HG03039 (cell line): ENCODE measurements at regions not wholly inside any gene's neighbourhood (a gene's known extent, or its start where the extent isn't known, plus 50 kb on each side); places are given as distances from the start of the nearest gene placed in this dataset.

ENCODE experiments used
- ATAC-seq: cut with Tn5 transposase; IDR thresholded peaks from one replicate; pipeline ENCODE4 v1.9.1; 2021; ENCODE audit warnings: mild to moderate bottlenecking, moderate library complexity; ENCODE audit not compliant: unreplicated experiment

DNA sequence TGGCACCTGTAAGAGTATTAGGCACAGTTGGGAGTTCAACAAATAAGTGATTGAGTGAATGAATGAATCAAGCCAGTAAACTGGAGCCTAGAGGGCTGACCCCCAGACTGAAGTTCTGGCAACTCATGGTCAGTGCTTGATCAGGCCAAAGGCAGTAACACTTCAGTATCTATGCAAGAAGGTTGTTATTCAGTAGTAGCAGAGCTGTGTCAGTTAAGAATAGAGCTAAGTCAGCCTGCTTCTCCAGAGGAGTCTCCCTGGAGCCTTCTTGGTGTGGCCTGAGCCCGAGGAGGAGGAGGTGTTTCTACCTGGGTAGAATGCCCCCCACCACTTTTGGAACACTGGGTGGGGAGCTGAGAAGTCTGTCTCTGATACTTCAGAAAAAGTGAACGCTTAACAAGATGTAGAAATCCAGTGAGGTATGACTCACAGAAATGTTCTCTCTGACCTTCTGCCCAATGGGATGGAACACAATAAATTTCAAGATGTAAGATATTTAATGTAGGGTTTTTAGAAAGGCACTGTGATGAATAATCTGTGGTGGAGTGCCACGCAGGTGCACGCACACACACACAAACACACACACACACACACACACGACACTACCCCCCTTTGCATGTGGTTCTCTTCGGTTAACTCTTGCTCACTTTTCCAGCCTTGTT is 219.9 kb downstream of the HIPK3 start:
- ATAC-seq, result no peak

DNA sequence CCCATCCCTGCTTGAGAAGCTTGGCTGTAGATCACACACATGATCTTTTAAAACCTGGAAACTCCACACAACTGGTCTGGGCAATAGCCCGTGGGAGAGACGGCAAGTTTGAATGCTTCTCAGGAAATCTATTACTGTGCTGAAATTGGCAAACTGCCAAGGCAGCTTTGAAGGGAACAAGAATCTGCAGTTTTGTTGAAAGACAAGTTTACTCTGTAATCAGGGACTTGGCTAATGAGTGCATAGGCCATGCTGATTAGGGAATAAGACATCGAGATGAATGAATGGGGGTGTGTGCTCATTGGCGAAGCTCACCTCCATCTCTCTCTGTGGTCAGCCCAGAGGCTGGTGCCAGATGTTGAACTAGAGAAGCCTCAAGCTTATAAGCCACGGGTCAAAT is 218.8 kb downstream of the HIPK3 start:
- ATAC-seq, result no peak

DNA sequence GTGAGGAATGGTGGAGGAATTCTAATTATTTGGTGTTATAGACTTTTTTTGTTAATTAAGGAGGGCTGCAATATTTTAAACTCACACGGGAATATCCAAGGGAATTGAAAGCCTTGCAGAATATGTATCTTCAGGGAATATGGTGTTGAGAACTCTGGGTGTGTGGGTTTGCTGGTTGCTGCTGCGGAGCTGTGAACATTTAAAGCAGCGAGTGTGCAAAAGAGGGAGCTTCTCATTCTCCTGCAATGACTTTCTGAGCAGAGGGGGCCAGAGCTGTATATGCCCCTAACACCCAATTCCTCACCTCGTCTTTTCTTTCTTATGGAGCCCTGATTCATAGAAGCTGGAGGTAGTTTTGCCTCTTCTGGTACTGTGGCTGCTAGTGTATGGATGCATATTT is 217.7 kb downstream of the HIPK3 start:
- no peak for ATAC-seq

DNA sequence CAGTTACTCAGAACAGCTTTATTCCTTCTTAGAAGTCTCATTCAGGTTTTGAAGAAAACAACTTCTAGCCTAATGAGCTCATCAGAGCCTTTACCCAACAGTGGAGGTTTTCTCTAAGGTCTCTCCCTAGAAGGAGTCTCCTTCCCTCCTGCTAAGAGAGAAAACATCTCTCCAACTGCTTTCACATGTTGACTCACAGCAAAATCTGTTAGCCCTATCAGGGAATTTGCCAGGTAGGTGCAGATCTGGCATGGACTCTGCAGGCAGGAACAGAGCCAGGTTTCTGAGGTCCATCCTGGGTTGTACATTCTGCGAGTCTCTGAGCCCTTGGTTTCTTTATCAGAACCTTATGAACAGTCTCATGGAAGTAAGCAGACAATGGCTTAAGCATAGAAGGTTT is 214.4 kb downstream of the HIPK3 start:
- ATAC-seq, result no peak

DNA sequence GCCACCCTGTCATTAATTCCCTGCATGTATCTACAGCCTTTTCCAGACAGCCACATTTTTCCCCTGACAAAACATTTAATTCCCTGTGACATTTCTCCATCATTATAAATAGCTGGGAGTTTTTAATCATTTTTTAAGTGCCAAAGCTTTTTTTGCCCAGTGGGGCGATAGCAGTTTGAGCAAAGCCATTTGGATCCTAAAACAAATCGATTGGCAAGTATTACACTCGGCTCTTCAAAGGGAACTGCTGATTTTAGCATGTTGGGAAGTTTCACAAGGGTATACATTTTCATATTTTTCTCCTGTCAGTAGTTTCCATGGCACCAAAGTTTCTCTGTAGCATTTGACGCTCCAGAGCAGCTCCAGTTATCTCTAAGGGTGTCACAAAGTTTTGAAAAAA is 210.8 kb downstream of the HIPK3 start:
- ATAC-seq, result no peak

DNA sequence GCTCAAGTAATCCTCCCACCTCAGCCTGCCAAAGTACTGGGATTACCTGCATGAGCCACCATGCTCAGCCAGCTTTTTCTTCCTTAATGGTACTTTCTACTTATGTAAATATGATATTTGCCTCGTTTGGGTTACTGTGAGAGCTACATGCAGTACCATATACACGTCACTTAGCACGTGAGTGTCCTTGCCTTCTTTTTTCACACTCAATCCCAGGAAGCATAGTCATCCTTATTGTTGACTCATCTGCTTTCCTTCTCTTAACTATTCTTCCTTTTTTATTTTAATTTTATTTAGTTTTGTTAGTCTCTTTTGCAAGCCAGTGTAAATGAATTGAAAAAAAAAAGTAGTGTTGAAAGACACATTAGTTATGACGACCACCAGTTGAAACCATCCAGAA is 205.9 kb downstream of the HIPK3 start:
- ATAC-seq, result no peak

DNA sequence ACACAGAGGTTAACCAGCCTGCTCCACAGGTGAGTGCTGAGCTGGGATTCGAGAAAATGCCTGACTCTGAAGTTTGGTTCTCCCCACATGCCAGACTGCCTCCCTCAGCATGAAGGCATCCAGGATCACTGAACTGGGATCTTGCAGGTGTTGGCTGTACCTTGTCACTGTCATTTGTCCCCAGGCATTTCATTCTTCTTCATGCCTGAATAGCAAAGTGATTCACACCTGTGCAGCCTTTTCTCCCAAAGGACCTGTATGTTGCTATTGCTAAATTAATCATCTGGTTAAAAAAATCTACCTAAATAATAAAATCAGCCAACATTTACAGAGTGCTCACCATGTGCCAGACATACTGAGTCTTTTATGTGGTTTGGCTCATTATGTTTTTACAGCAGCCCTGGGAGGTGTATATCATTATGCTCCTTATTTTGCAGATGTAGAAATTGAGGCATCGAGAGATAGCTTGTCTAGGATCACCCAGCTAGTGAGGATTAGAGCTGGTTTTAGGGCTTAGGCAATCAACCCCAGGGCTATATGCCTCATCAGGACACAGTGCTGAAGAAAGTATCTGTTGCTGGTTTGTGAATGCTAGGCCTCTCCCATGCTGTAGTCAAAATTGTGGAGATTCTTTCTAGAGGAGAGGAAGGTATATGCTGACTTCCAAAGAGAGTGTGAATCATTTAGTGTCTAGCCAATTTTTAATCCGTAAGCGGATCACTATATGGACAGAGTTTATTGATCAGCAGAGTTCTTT is 204.4 kb downstream of the HIPK3 start:
- no peak for ATAC-seq

DNA sequence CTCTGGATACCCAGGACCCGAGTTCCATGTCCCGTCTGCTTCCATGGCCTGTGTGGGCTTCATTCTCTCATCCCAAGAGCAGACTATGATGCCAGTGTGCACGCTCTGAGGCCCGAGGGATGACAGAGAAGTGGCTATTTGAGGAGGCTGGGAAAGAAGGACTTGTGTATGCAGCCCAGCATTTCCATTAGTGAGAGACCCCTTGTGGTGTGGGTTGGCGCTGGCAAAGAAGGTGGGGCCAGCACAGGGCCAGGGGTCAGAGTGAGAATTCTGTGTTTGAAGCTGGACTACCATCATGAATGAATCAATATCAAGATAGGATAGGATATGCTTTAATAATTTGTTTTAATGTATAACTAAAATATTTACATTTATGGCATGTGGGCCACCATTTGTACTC is 200.8 kb downstream of the HIPK3 start:
- no peak for ATAC-seq

DNA sequence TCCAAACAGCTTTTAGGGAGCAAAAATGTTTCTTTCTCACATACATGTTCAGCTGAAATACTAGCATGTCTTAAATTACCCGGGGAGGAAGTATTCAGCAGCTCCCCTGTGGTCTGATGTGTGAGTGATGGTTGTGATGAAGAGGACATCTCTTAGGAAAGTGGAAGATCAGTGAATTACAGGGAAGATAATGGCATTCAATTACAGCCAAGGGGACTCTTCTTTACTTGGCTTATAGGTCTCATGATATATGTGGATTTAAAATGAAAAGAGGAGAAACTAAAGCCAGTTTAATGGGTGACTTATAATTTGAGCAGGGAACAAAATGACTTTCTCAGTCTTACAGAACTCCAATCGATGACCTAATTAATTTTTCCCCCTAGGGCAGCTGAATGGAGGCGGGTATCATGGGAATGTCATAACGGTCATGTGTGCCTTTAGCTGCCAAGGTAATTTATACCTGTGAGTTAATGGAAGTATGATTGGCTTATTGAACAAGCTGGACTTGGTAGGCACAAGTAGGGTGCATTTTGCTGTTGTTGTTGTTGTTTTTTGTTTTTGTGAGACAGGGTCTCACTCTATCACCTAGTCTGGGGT is 198.8 kb downstream of the HIPK3 start:
- ATAC-seq, result no peak

DNA sequence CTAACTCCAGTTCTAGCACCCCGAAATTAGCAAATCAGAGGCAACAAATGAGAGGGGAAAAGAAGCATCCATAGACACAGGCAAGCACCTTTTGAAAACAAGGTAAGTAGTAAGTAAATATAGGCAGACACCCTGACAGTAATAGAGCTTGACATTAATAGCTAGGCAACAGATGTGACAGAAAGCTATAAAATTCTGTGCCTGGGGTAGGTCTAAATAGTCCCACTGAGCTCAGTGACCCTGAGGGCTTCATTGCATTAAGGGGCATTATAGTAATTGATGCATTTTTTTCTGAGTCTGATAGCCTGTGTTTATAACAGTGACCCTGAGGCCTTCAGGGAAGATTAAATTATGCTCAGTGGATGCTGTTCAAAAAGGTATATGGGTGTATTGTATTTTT is 197.1 kb downstream of the HIPK3 start:
- ATAC-seq, result no peak

DNA sequence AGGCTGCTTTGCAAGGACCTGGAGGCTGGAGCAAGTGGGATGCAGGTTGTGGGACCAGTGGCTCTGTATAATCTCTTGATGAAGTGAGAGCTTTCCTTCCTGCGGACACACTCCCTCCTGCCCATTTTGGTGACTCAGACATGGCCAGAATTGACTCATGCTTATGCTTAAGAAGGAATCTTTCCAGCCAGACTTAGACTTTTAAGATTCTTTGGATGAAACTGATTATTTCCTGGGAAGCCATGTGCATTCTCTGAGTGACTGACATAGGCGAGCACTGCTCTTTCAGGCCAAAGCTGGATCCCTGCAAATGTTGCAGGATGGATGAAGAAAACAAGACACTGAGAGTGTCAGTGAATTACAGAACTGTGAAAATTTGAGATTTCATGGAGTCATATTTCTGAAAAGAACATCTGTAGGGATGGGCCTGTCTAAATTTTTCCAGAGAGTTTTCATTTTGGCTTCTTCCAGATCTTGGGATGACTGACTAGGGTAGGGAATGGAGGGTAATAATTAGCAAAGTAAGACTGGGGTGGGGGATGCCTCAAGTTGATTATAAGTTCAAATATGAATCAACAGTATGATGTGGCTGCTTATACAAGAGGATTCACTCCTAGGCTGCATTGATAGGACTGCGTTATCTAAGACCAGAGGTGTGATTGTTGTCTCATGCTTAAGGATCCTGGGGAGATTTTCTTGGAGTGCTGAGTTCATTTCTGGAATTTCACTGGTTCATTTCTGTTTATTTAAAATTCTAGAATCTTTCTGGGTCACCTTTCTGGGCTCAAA is 195.8 kb downstream of the HIPK3 start:
- no peak for ATAC-seq

DNA sequence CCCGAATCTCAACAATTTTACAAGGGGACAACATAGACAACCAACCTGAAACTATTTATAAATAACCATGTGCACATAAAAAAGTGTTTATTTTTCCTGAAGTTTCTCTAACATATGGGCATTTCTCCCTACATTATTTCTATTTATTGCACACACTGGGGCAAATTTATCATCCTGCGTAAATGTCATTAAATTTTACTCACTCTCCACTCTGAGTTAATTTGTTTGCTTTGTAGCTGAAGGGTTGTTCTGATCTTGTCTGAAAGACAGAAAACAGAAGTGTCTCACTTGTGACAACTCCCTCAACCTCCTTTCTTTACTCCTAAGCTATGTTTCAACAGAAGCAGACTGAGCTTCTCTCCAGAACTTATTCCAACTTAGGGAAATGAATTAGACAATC is 194.2 kb downstream of the HIPK3 start:
- ATAC-seq, result no peak

DNA sequence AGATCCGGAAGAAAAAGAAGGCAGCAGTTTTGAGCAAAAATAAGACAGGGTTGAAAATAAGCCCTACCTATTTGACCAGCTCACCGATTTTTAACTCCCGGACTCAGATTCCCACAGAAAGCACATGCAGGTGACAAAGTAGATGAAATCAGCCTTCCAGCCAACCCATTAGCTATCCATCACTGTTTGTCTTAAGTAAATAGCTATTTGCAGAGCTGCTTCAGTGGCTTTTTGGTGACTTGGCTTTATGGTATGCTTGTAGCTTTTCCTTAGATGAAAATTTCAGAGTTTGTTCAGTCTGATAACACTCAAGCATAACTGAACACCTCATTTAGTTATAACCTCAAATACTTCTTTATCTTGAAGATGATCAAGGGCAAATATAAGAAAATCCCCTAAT is 192.6 kb downstream of the HIPK3 start:
- ATAC-seq, result no peak

DNA sequence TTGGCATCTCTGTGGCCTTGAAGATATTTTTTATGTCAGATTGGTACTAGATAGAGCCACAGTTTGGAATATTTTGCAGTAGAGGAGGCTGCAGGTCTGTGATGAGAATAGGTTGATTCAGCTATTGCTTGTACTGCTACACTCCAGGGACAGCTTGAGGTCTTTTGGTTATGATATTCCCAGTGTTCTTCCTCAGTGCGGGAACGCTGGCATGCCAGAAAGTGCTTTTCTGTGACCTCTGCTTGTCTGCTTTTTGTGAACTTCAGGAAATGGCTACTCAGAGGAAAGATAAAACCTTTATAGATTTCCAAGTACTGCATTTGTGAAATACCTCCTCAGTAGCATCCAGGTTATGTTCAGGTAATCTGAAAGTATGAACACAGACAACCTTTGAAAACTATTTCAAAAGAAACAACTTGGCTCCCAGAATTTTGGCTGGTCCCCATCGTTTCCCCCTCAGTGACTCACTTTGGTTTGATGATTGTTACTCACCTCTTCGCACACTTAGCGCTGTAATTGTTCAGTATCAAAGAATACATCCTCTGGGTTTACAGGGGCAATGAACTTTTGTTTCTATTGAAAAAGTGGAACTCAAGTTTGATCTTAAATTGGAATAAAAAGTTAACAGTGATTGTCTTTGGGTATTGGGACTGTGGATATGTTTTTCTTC is 191.4 kb downstream of the HIPK3 start:
- no peak for ATAC-seq

DNA sequence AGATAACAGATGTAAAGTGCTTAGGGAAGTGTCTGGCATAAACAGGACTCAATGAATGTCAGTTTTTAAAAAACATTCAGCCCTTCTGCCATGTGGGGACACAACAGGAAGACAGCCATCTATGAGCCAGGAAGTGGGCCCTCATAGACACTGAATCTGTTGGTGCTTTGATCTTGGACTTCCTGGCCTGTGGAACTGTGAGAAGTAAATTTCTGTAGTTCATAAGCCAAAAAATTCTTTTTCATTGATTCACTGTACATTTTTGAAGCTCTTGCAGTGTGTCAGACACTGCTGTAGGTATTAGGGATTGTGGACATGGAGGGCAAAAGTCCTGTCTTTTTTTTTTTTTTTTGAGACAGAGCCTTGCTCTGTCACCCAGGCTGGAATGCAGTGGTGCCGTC is 188.6 kb downstream of the HIPK3 start:
- no peak for ATAC-seq

DNA sequence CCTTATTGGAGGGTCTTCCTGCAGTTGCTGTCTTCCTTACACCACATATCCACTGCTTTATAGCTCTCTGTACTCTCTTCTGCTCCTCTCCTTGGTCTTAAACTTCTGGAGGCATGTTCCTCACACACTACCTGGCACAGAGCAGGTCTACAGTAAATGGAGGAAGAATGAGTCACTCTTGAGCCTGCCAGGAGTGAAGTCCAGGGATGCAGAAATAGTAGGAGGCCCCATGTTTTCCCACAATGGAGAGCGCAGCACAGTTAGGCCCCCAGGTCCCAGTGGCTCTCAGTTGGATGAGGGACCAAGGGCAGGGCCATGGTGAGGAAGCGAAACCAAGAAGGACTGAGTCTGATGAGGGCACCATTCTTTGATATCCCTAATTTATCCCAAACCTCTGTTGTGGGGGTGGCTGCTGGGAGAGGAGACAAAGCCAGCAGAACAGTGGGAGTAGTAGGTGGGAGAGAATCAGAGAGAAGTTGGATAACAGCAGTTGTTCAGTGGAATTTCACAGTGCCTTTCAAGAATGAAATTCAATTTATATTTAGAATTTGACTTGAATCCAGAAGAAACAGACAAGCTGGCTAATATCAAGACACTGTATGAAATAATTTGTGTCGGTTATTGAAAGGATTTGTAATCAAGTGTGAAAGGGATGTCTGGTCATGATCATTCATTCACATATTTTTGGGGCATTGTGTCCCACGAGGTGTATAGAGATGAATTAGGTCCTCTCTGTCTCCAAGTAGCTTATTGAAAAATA is 187.8 kb downstream of the HIPK3 start:
- no peak for ATAC-seq

DNA sequence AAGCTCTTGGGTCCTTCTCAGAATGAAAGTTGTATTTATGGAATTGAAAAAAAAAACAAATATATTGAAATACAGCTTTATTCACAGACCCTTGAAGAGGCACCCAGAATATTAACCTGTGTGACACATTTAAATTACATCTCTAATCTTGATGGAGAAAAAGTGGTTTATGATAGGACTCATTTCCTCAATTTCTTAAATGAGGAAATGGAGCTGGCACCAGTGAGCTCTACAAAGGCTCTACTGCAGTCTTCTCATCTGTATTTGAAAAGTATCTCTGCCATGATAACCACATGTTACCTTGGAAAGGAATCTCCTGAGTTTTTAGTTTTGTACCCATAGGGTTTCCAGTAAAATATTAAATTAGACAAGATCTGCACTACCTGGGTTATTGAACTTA is 186.5 kb downstream of the HIPK3 start:
- ATAC-seq, result no peak

DNA sequence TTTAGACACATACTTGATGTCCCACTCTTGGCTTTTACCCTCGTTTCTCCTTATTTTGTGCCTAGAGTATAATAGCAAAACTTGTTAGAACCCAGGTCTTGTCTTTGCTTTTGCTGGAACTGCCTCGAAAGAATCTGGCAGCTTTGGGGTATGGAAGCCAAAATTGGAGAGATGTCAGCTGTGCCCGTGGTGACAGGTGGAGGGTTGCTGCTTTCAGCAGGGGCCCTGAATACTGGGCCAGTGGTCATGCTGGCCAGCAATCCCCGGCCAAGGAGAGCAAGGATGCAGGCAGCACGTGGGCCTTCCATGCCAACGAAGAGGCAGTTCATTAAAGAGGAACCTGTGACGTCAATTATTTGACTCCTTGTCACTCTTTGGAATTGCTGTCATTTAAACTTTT is 181.1 kb downstream of the HIPK3 start:
- ATAC-seq, result no peak

DNA sequence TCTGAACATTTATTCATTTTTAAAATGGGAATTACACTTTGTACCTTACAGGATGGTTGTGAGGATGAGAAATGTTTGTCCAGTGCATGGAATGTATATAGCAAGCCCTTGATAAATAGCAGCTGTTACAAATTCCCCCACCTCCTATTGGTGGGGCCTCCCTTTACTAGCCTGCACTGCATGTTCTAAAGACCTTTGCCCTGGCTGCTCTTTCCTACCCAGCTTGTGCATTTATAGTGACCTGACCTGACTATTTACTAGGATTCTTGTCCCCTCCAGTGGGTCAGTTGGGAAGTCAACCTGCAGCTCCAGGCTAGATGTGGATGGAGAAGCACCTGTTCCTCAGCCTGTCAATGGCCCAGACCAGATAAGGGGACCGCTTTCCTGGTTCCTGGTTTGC is 180.3 kb downstream of the HIPK3 start:
- ATAC-seq, result no peak

DNA sequence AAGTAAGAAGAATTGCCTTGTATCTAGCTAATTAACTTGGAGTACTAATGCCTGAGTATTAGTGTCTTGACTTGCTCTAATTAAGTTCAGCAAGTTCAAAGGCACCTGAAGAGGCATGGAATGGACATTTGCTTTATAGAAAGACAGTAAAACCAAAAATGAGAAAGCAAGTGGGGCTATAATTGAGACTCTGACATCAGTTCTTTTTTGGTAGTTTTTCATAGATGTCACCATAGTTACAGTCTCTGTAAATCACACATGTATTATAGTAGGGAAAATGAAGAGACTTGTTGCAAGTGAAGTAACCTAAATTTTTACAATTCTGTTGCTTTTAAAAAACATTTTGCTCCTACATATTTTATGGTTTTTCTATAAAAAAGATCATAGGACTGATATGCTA is 178.0 kb downstream of the HIPK3 start:
- no peak for ATAC-seq
